SHP77 (cell line): ENCODE measurements at regions not wholly inside any gene's neighbourhood (a gene's known extent, or its start where the extent isn't known, plus 50 kb on each side); places are given as distances from the start of the nearest gene placed in this dataset.
"Not testable (repeated sequence)": the region's sequence is repeated elsewhere in the genome, so short reads cannot be mapped to it uniquely, and the experiment has no call there.

Experiments used
- DNase-seq, 2 experiments: peaks; one replicate each; lab custom pipeline; 2025; lab: John Stamatoyannopoulos, UW

GRCh38 chr14:22200131-22200530 is 388.9 kb downstream of the DAD1 start:
- not testable (repeated sequence) for DNase-seq

- DNase-seq = no peak
Measured at GRCh38 chr14:22194664-22195063, 394.4 kb downstream of the DAD1 start.

- DNase-seq = no peak
Measured at GRCh38 chr14:22190411-22191191, 398.4 kb downstream of the DAD1 start.

DNA sequence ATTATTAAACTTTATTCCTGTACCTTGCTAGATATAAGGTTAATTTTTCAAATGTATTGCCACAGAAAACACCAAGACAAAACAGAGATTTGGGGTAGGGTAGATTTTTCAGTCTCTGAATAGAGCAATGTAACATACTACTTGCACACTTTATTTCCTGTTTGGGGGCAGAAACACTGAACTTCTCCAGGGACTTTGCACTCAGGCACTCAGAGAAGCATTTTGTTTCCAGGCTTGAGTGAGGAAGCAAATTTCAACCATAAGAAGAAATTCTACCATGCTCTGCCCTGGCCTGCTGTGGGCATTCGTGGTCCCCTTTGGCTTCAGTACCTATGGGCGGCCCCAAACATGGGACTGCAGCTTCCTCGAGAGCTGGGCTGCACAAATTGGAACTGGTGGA is 399.1 kb downstream of the DAD1 start:
- no peak for DNase-seq

GRCh38 chr14:22188318-22188717 is 400.7 kb downstream of the DAD1 start:
- no peak for DNase-seq

DNA sequence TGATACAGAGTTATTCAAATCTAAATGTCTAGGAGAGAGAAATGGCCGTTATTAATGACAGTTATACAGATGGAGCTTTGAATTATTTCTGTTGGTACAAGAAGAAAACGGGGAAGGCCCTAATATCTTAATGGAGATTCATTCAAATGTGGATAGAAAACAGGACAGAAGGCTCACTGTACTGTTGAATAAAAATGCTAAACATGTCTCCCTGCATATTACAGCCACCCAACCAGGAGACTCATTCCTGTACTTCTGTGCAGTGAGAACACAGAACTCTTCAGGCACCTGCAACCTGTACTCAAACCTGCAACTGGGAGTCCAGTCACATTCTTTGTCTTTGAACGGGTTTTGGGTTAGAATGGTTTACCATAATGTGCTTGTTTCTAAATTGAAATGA is 403.2 kb downstream of the DAD1 start:
- DNase-seq = no peak

GRCh38 chr14:22185191-22185590 is 403.8 kb downstream of the DAD1 start:
- DNase-seq = no peak

GRCh38 chr14:22184830-22185168 is 404.2 kb downstream of the DAD1 start:
- no peak for DNase-seq

GRCh38 chr14:22184157-22184829 is 404.7 kb downstream of the DAD1 start:
- DNase-seq = no peak

DNA sequence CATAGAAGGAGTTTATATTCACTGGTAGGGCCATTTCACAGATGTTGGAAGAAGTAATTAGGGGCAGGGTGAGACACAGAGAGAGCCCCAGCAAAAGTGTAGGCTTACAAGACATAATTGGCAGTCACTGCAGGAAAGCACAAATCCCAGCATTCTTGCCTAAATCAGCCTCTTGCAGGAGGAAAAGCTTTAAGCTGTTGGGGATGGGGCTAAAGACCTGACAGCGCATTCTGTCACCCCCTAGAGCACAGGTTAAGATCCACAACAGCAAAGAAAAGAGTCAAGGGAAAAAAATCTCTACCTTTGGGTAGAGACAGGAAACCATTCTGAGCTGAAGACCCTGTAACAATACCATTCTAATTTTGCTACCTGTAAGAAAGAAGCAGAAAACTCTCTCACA is 409.0 kb downstream of the DAD1 start:
- no peak for DNase-seq

DNA sequence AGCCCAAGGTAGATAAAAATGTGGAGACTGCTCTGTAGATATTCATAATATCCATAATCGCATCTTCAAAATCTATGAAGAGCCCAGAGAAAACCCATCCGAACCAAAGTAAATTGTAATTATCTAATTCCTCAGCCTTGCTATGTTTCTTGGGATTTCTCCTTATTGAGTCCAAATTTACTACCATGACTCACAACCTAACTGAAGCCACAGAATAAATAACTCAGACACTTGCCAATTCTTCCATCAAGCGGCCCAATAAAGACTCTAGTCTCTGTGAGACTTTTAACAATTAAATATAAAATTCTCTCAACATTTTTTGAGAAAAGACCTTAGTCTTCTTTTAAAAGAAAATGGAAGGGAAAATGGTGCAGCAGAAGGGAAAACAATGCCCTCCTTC is 409.8 kb downstream of the DAD1 start:
- DNase-seq = no peak

DNA sequence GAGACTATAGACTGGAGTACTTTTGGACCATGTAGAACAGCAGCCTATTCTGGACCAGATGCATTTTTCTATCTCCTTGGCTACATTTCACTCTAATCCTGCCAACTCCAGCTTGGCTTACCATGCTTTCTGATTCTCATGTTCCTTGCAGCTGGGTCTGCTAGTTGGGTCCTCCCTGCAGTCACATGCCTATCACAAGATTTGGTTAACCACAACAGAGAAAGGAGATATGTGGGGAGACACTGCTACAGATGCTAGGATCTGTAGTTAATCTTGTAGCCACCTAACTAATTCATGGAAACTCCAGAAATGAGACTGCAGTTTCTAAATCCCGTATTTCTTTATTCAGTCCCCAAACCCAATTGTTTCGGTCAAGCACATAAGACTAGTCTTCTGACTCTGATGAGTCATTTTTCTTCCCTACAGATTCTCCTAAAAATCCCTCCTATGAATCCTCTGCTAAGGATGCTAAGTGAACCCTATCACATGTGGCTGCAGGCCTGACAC is 410.6 kb downstream of the DAD1 start:
- DNase-seq = no peak

- DNase-seq = no peak
Measured at GRCh38 chr14:22177870-22178269, 411.2 kb downstream of the DAD1 start.

DNA sequence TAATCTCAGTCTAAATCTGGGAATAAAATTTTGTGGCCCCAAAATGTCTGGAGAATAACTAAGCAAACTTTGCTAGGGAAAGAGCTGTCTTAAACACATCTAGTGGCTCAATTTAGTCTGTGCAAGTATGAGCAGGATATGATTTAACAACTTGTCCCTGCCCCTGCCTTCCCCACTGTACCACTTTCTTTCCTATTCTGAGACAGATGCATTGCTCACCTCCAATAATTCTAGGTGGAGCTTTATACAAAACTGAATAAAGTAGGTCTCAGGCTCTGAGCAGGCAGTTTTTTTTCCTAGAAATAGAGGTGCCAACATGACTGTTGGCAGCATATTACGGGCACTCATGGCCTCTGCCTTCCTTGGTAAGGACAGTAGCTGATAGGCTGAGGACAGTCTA is 412.1 kb downstream of the DAD1 start:
- DNase-seq = no peak

DNA sequence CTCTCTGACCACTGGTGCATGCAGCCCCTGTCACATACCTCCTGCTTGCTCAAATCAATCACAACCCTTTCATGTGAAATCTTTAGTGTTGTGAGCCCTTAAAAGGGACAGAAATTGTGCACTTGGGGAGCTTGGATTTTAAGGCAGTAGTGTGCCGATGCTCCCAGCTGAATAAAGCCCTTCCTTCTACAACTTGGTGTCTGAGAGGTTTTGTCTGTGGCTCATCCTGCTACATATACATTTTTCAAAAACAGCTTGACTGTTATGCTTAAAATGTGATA is 413.8 kb downstream of the DAD1 start:
- not testable (repeated sequence) for DNase-seq

DNA sequence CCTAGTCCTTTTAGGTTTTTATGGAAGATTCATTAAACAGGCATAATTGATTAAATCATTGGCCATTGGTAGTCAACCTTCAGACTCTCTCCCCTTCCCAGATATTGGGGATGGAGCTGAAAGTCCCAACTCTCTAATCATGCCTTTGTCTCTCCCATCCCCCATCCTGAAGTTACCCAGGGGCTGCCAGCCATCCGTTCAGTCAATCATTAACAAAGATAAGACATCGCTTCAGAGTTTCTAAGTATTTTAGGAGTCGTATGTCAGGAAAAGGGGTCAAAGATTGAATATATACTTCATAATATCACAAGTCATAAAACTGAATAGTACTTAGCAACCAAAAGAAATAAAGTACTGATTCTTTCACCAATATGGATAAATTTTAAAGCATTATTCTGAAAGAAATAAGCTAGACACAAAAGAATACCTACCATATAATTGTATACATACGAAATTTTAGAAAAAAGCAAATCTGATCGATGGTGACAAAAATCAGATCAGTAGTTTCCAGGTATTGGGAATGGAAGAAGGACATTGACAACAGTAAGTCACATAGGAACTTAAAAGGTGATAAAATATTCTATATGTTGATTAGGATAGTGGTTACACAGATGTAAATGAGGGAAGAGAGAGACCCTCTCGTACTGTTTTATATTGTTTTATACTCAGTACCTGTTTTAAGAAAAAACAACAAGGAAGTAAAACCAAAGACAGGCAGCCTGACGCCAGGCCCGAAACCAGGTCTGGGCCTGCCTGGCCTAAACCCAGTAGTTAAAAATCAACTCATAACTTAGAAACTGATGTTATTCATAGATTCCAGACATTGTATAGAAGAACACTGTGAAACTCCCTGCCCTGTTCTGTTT is 414.4 kb downstream of the DAD1 start:
- DNase-seq = no peak

DNA sequence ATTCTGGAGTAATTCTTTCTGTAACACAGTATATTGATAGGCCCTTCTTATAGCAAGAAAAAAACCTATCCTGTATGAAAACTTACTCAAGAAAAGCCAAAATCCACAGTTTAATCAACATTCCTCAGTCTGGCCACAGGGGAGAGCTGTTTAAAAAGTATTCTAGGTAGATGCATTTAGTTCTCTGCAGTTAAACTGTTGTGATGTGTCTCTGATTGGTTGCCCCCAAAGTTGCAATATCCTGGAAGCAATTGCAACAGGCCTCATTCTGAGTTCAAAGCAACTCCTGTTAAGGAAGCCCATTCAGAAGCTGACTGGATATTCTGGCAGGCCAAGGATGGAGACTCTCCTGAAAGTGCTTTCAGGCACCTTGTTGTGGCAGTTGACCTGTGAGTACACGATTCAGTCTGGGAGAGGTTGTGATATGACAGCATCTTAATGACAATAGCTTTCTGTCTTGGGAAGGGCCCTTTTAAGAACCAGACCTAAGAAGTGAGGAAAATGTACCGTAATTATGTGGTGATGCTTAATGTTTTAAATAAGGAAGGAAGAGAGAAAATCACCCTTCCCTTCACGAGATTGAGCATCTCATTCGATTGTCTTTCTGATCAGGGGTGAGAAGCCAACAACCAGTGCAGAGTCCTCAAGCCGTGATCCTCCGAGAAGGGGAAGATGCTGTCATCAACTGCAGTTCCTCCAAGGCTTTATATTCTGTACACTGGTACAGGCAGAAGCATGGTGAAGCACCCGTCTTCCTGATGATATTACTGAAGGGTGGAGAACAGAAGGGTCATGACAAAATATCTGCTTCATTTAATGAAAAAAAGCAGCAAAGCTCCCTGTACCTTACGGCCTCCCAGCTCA is 420.7 kb downstream of the DAD1 start:
- DNase-seq = no peak

GRCh38 chr14:22164616-22165015 is 424.4 kb downstream of the DAD1 start:
- DNase-seq = no peak

DNA sequence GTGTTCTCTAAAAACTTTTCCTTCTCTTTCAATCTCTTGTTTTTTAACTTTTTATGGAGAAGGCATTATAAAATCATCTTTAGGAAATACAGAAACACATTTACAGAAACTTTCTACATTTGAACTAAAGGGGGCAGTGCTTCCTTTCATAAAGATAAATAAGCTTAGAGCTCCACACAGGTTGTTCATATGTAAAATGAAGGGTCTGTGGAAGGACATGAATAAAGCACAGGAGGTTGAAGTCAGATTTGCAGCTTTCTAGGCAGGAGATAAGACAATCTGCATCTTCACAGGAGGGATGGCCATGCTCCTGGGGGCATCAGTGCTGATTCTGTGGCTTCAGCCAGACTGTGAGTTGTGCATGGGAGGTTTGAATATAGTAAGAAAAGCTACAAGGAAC is 426.0 kb downstream of the DAD1 start:
- DNase-seq = no peak

DNA sequence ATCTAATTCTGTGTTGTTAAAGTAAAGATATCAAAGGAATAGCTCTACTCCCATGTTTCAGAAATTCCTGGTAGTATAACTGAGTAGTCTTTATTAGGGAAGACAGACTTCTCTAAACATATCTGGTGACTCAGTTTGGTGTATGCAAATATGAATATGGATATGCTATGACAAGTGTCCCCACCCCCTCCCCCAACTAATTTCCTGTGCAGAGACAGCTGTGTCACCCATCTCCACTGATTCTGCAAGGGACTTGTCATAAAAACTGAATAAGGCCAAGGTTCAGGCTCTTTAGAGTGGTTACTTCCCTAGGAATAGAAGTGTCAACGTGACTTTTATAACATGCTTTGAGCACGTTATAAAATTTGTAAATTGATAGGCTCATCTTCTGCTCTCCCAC is 429.1 kb downstream of the DAD1 start:
- DNase-seq = peak; percentile 6 to 16

GRCh38 chr14:22159099-22159498 is 429.9 kb downstream of the DAD1 start:
- DNase-seq = no peak

- DNase-seq = no peak
Measured at GRCh38 chr14:22158560-22158959, 430.5 kb downstream of the DAD1 start.
